Thyroid gland (tissue), 4 donors: ENCODE measurements at regions not wholly inside any gene's neighbourhood (a gene's known extent, or its start where the extent isn't known, plus 50 kb on each side); places are given as distances from the start of the nearest gene placed in this dataset.

ENCODE experiments used
- CTCF ChIP-seq, 6 experiments: fragments of 200-600 bp in 3 of 6; fragments of 450-650 bp in 3 of 6; sonication (generic) in 3 of 6; IDR thresholded peaks; one replicate each; pipeline ENCODE4 v1.5.1; 2016 to 2019; ENCODE audit warnings: antibody characterized with exemption in 6 of 6, mild to moderate bottlenecking in 2 of 6, inconsistent platforms in 1 of 6, moderate library complexity in 1 of 6
- POLR2A ChIP-seq, 2 donors: fragments of 450-650 bp; IDR thresholded peaks; one replicate each; pipeline ENCODE4 v1.6.1; 2017; ENCODE audit warnings: antibody characterized with exemption in 2 of 2, mild to moderate bottlenecking in 2 of 2, moderate library complexity in 1 of 2

DNA sequence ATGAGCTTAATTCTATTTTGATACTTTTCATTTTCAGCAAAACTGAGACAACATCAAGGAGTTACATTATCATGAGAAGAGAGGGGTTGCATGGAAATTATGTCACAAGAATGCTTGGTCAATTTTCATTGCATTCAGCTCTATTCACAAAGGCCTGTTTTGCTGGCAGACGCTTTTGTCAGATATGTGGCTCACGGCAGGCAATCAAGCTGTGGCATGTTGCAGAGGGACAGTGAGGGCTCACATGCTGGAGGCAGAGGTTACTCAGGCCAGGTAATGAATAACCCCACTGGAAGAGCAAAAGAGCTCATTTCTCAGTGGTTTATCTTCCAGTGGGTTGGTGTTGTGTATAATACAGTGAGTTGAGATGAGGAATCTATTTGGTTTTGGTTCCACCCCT lies 98.7 kb upstream of the RBFOX1 start:
- TF ChIP-seq CTCF (IDR thresholded peaks at IDR 0.05) (no peak), POLR2A (IDR thresholded peaks at IDR 0.05) (no peak)
